Neural cell (in vitro differentiated cells): ENCODE measurements at regions not wholly inside any gene's neighbourhood (a gene's known extent, or its start where the extent isn't known, plus 50 kb on each side); places are given as distances from the start of the nearest gene placed in this dataset.

Experiments
- EP300 ChIP-seq: fragments of 450-650 bp; conservative IDR thresholded peaks from 2 replicates; pipeline ENCODE4 v1.6.1; 2014; ENCODE audit warnings: antibody characterized with exemption, mild to moderate bottlenecking, moderate library complexity; ENCODE audit not compliant: poor library complexity, severe bottlenecking
- EZH2 ChIP-seq: fragments of 200-600, 300-800 bp; shearing (Covaris generic), sonication (generic); IDR thresholded peaks from 2 replicates; pipeline ENCODE4 v1.6.1; 2014; ENCODE audit warnings: antibody characterized with exemption, low read length, borderline replicate concordance, mild to moderate bottlenecking; ENCODE audit not compliant: insufficient read depth, poor library complexity, severe bottlenecking
- TF ChIP-seq, protein P1 (sequence below): fragments of 450-650 bp; IDR thresholded peaks from 2 replicates; pipeline ENCODE4 v1.5.1; 2014; ENCODE audit warnings: antibody characterized with exemption, mild to moderate bottlenecking, moderate library complexity; ENCODE audit not compliant: poor library complexity, severe bottlenecking

DNA sequence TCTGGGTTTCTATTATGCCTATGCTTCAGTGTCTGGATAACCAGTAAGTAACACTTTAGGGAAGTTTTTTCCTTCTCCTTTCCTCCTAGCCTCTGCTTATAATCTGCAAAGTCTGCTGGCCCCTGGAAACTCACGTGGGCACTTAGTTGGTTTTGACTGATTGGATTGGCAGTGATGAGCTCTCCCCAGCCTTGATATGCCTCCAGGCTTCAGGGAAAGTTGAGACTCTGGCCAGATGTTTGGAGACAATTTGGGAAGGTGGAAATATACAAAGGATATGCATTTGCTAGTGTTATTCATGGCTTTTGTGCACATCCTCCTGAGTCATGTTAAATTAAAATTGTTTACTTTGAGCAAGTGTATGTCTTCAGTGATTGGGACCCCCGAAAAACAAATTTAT lies 160.2 kb upstream of the IL12B start:
- TF ChIP-seq EP300: no peak
- TF ChIP-seq, protein P1, sequence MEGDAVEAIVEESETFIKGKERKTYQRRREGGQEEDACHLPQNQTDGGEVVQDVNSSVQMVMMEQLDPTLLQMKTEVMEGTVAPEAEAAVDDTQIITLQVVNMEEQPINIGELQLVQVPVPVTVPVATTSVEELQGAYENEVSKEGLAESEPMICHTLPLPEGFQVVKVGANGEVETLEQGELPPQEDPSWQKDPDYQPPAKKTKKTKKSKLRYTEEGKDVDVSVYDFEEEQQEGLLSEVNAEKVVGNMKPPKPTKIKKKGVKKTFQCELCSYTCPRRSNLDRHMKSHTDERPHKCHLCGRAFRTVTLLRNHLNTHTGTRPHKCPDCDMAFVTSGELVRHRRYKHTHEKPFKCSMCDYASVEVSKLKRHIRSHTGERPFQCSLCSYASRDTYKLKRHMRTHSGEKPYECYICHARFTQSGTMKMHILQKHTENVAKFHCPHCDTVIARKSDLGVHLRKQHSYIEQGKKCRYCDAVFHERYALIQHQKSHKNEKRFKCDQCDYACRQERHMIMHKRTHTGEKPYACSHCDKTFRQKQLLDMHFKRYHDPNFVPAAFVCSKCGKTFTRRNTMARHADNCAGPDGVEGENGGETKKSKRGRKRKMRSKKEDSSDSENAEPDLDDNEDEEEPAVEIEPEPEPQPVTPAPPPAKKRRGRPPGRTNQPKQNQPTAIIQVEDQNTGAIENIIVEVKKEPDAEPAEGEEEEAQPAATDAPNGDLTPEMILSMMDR: no peak
- no peak for TF ChIP-seq EZH2
